CD4-positive, alpha-beta T cell (primary cell): ENCODE measurements at regions not wholly inside any gene's neighbourhood (a gene's known extent, or its start where the extent isn't known, plus 50 kb on each side); places are given as distances from the start of the nearest gene placed in this dataset.

Experiments used
- ATAC-seq: fragments of 200-7000 bp; cut with Tn5 transposase; one replicate; pipeline ENCODE4 v1.10.0; 2022; ENCODE audit warnings: mild to moderate bottlenecking; ENCODE audit not compliant: poor library complexity
- CTCF ChIA-PET: fragments of 350-600 bp; sonication (Branson Sonifier 250); formaldehyde crosslinking; loops from one replicate; lab custom pipeline; 2021; ENCODE audit warnings: antibody characterized with exemption, inconsistent platforms; lab: Charles Lee
- POLR2A ChIA-PET: fragments of 350-600 bp; sonication (Branson Sonifier 250); formaldehyde crosslinking; loops from one replicate; lab custom pipeline; 2021; ENCODE audit warnings: antibody characterized with exemption, inconsistent platforms; lab: Charles Lee
- DNase-seq, 14 experiments: peaks; one replicate each; pipeline ENCODE4 v3.0.0-alpha.2; 2013 to 2020; ENCODE audit warnings: mixed read lengths in 2 of 14
- H3K27ac ChIP-seq, 2 donors: one replicate each; pipeline versions ENCODE4 v1.5.1 to v1.7.0; 2013; ENCODE audit warnings: low read length in 2 of 2, low read depth in 1 of 2, mild to moderate bottlenecking in 1 of 2
- H3K27me3 ChIP-seq, 2 experiments: 1 replicate in 1 of 2; 2 replicates in 1 of 2; pipeline versions ENCODE4 v1.6.1 to v1.7.0; 2013; ENCODE audit warnings: low read length in 2 of 2, control low read depth in 1 of 2, mild to moderate bottlenecking in 1 of 2, moderate library complexity in 1 of 2; ENCODE audit not compliant: insufficient read depth in 2 of 2, control insufficient read depth in 1 of 2
- H3K36me3 ChIP-seq: one replicate; pipeline ENCODE4 v1.6.1; 2013; ENCODE audit warnings: low read length, control low read depth; ENCODE audit not compliant: insufficient read depth
- H3K4me1 ChIP-seq: one replicate; pipeline ENCODE4 v1.6.1; 2013; ENCODE audit warnings: low read length, control low read depth; ENCODE audit not compliant: insufficient read depth
- H3K4me3 ChIP-seq: one replicate; pipeline ENCODE4 v1.5.1; 2013; ENCODE audit warnings: mild to moderate bottlenecking, low read length, moderate library complexity
- H3K9me3 ChIP-seq, 2 experiments: 1 replicate in 1 of 2; 2 replicates in 1 of 2; pipeline versions ENCODE4 v1.6.1 to v1.7.0; 2013; ENCODE audit warnings: low read length in 2 of 2, mild to moderate bottlenecking in 2 of 2, control low read depth in 1 of 2, moderate library complexity in 1 of 2; ENCODE audit not compliant: control insufficient read depth in 1 of 2, insufficient read depth in 1 of 2
- H3K27ac Mint-ChIP-seq: one replicate; pipeline ENCODE4 v1.8.0; 2020; ENCODE audit warnings: mixed read lengths
- H3K27me3 Mint-ChIP-seq: one replicate; pipeline ENCODE4 v1.8.0; 2021; ENCODE audit warnings: mixed read lengths
- H3K36me3 Mint-ChIP-seq: one replicate; pipeline ENCODE4 v1.8.0; 2021; ENCODE audit warnings: low read depth, mixed read lengths
- H3K4me1 Mint-ChIP-seq: one replicate; pipeline ENCODE4 v1.8.0; 2021; ENCODE audit warnings: low read depth, mixed read lengths
- H3K4me3 Mint-ChIP-seq: one replicate; pipeline ENCODE4 v1.8.0; 2020; ENCODE audit warnings: mild to moderate bottlenecking, mixed read lengths
- H3K9me3 Mint-ChIP-seq: one replicate; pipeline ENCODE4 v1.8.0; 2020; ENCODE audit warnings: mixed read lengths
- intact Hi-C, 2 experiments: fragments of 100-400 bp; cut with DNase I in 1 of 2; cut with micrococcal nuclease in 1 of 2; formaldehyde crosslinking; loops; one replicate each; pipeline versions ENCODE4 v1.15.1 to v1.9.0; 2023 to 2025; cut with DNase I, micrococcal nuclease
- TF ChIP-seq, protein P1 (sequence below): fragments of 200-600 bp; IDR thresholded peaks from one replicate; pipeline ENCODE4 v1.8.0; 2022; ENCODE audit warnings: antibody characterized with exemption, mild to moderate bottlenecking

DNA sequence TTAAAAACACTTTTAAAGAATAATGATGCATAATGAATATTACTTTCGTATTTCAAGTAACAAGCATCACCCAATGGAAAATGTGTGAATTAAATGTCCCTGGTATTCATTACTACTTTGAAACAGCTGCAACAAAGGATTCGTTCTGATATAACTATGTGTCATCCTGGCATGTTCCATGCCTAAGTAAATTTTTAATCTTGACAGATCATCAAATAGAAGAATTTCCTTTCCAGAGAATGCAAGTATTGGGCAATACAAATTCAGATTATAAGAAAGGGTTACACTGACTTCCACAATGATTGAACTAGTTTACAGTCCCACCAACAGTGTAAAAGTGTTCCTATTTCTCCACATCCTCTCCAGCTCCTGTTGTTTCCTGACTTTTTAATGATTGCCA, 105.3 kb downstream of the SPCS3 start:
- ATAC-seq: no peak
- ChIA-PET CTCF (no interaction called here), POLR2A (no interaction called here)
- Mint-ChIP-seq H3K27me3 (no peaks in the 10 kb centered on the region), H3K4me1 (no peaks in the 10 kb centered on the region), H3K27ac (no peak overlapping the region), H3K4me3 (no peak overlapping the region), H3K9me3 (no peaks in the 10 kb centered on the region), H3K36me3 (no peaks in the 10 kb centered on the region)
- H3K27ac ChIP-seq: no peak overlapping the region
- no peaks in the 10 kb centered on the region for H3K4me1 ChIP-seq
- no peaks in the 10 kb centered on the region for H3K27me3 ChIP-seq
- TF ChIP-seq, protein P1, sequence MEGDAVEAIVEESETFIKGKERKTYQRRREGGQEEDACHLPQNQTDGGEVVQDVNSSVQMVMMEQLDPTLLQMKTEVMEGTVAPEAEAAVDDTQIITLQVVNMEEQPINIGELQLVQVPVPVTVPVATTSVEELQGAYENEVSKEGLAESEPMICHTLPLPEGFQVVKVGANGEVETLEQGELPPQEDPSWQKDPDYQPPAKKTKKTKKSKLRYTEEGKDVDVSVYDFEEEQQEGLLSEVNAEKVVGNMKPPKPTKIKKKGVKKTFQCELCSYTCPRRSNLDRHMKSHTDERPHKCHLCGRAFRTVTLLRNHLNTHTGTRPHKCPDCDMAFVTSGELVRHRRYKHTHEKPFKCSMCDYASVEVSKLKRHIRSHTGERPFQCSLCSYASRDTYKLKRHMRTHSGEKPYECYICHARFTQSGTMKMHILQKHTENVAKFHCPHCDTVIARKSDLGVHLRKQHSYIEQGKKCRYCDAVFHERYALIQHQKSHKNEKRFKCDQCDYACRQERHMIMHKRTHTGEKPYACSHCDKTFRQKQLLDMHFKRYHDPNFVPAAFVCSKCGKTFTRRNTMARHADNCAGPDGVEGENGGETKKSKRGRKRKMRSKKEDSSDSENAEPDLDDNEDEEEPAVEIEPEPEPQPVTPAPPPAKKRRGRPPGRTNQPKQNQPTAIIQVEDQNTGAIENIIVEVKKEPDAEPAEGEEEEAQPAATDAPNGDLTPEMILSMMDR: no peak
- intact Hi-C loops: no loop called here
- no peaks in the 10 kb centered on the region for H3K36me3 ChIP-seq
- H3K4me3 ChIP-seq: no peak overlapping the region
- no peaks in the 10 kb centered on the region for H3K9me3 ChIP-seq
- DNase-seq: no peak

DNA sequence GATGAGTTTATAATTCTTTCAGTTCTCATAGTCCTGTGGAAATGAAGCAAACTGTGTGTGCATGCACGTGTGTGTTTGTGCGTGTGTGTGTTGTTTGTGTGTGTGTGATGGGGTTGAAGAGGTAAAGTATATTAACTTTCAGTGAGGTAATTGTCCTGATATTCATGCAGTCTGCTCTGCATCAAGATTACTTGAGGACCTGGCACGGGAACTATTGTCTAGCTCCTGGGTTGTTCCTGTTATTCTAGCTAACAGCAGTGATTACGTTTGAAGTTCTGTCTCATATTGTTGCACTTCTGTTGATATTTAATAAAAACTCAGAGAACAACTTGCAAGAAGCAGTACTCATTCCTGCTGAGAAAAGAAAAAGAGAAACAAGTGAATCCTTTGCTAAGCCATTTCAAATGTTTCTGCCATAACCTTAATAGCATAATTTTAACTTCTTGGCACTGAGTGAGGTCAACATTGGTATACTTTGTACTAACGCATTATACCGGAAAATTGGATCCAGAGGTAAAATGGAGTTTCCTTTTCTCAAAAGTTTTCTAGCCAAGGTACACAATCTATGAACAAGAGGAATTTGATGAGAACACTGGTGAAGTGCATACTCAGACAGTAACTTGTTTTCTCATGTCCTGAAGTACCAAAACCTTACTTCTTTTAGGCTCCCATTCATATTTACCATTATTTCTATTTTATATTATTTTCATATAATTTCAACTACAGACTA, 113.2 kb downstream of the SPCS3 start:
- POLR2A ChIA-PET: no interaction called here

DNA sequence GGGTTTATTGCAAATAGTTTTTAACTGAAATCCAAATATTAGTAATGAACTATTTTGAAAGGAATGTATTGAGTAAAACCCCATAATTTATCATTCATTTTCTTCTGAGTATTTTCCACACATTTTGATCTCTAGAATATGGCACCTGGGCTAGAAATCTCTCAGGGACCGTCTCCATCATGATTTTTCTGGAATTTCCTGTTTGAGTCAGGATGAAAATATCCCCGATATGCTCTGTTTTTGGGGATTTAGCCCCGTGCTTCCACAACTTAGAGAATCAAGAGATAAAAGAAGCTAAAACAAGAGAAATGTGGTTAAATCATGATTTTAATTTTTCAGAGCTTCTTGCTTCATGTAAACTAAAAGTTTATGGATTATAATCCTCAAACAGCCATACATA, 114.2 kb downstream of the SPCS3 start:
- peaks cover 0 to 3% of the 10 kb centered on the region in 2 experiments for H3K27me3 ChIP-seq
- no peak overlapping the region for H3K4me3 ChIP-seq
- Mint-ChIP-seq H3K27ac (no peak overlapping the region), H3K27me3 (no peaks in the 10 kb centered on the region), H3K36me3 (no peaks in the 10 kb centered on the region), H3K4me3 (no peak overlapping the region), H3K9me3 (no peaks in the 10 kb centered on the region), H3K4me1 (no peaks in the 10 kb centered on the region)
- DNase-seq: no peak
- TF ChIP-seq, protein P1: no peak
- H3K4me1 ChIP-seq: no peaks in the 10 kb centered on the region
- no peaks in the 10 kb centered on the region for H3K36me3 ChIP-seq
- no peak overlapping the region for H3K27ac ChIP-seq
- no peak for ATAC-seq
- ChIA-PET CTCF (no interaction called here), POLR2A (no interaction called here)
- intact Hi-C loops: no loop called here
- no peaks in the 10 kb centered on the region for H3K9me3 ChIP-seq

More for the DNA sequence above, 113.2 kb downstream of the SPCS3 start:
- Histone ChIP-seq H3K9me3 (no peaks in the 10 kb centered on the region), H3K4me1 (no peaks in the 10 kb centered on the region), H3K4me3 (no peak overlapping the region), H3K36me3 (no peaks in the 10 kb centered on the region), H3K27ac (no peak overlapping the region), H3K27me3 (peaks cover 0 to 3% of the 10 kb centered on the region in 2 experiments)
- Mint-ChIP-seq H3K27ac (no peak overlapping the region), H3K27me3 (no peaks in the 10 kb centered on the region), H3K4me3 (no peak overlapping the region), H3K36me3 (no peaks in the 10 kb centered on the region), H3K9me3 (no peaks in the 10 kb centered on the region), H3K4me1 (no peaks in the 10 kb centered on the region)
- intact Hi-C loops: no loop called here
- no peak for DNase-seq
- no peak for ATAC-seq
- CTCF ChIA-PET: no interaction called here
- TF ChIP-seq, protein P1: no peak
